Stimulated activated CD4-positive, alpha-beta T cell treated with anti-CD3 and anti-CD28 coated beads, Interleukin-4, amount 100 ng/mL, for 48 hours (primary cell): ENCODE measurements at regions not wholly inside any gene's neighbourhood (a gene's known extent, or its start where the extent isn't known, plus 50 kb on each side); places are given as distances from the start of the nearest gene placed in this dataset.

Experiments
- DNase-seq, 2 donors: peaks; one replicate each; pipeline ENCODE4 v3.0.0-alpha.2; 2020; ENCODE audit warnings: low read depth in 2 of 2

GRCh38 chr1:29825274-29825940 is 589.1 kb downstream of the PTPRU start:
- no peak for DNase-seq

GRCh38 chr1:29824511-29825273 is 588.4 kb downstream of the PTPRU start:
- no peak for DNase-seq

GRCh38 chr1:29824025-29824424 is 587.7 kb downstream of the PTPRU start:
- DNase-seq, result no peak

- DNase-seq, result no peak
Measured at GRCh38 chr1:29823561-29823960, 587.2 kb downstream of the PTPRU start.

GRCh38 chr1:29821605-29822004 is 585.3 kb downstream of the PTPRU start:
- DNase-seq, result no peak

GRCh38 chr1:29820401-29820800 is 584.1 kb downstream of the PTPRU start:
- DNase-seq, result no peak

GRCh38 chr1:29812408-29813135 is 576.2 kb downstream of the PTPRU start:
- no peak for DNase-seq

GRCh38 chr1:29811727-29812407 is 575.5 kb downstream of the PTPRU start:
- no peak for DNase-seq

GRCh38 chr1:29811247-29811646 is 574.9 kb downstream of the PTPRU start:
- no peak for DNase-seq

- no peak for DNase-seq
Measured at GRCh38 chr1:29810121-29811120, 574.1 kb downstream of the PTPRU start.

- no peak for DNase-seq
Measured at GRCh38 chr1:29809446-29810120, 573.3 kb downstream of the PTPRU start.

- no peak for DNase-seq
Measured at GRCh38 chr1:29808141-29808995, 572.0 kb downstream of the PTPRU start.

- no peak for DNase-seq
Measured at GRCh38 chr1:29807689-29808088, 571.4 kb downstream of the PTPRU start.

- no peak for DNase-seq
Measured at GRCh38 chr1:29806646-29807319, 570.5 kb downstream of the PTPRU start.

- no peak for DNase-seq
Measured at GRCh38 chr1:29805896-29806160, 569.5 kb downstream of the PTPRU start.

GRCh38 chr1:29805122-29805895 is 569.0 kb downstream of the PTPRU start:
- DNase-seq, result no peak

GRCh38 chr1:29804181-29804899 is 568.0 kb downstream of the PTPRU start:
- no peak for DNase-seq

- DNase-seq, result no peak
Measured at GRCh38 chr1:29803486-29803885, 567.2 kb downstream of the PTPRU start.
